ENCODE measurements at regions not wholly inside any gene's neighbourhood (a gene's known extent, or its start where the extent isn't known, plus 50 kb on each side); places are given as distances from the start of the nearest gene placed in this dataset.

GRCh38 chr10:111348076-111348475 is 271.2 kb downstream of the ADRA2A start:
- H2AFZ ChIP-seq (ENCODE audit: low read depth), result no peak overlapping the region
- TF ChIP-seq, protein P1, sequence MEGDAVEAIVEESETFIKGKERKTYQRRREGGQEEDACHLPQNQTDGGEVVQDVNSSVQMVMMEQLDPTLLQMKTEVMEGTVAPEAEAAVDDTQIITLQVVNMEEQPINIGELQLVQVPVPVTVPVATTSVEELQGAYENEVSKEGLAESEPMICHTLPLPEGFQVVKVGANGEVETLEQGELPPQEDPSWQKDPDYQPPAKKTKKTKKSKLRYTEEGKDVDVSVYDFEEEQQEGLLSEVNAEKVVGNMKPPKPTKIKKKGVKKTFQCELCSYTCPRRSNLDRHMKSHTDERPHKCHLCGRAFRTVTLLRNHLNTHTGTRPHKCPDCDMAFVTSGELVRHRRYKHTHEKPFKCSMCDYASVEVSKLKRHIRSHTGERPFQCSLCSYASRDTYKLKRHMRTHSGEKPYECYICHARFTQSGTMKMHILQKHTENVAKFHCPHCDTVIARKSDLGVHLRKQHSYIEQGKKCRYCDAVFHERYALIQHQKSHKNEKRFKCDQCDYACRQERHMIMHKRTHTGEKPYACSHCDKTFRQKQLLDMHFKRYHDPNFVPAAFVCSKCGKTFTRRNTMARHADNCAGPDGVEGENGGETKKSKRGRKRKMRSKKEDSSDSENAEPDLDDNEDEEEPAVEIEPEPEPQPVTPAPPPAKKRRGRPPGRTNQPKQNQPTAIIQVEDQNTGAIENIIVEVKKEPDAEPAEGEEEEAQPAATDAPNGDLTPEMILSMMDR (conservative IDR thresholded peaks at IDR 0.05; ENCODE audit: low read depth, low read length), result no peak

GRCh38 chr10:111354859-111355258 is 278.0 kb downstream of the ADRA2A start:
- TF ChIP-seq, protein P1 (conservative IDR thresholded peaks at IDR 0.05; ENCODE audit: low read depth, low read length), result no peak
- Histone ChIP-seq H2AFZ (ENCODE audit: low read depth) (no peak overlapping the region), H3K79me2 (ENCODE audit: insufficient read depth, low read depth) (no peaks in the 10 kb centered on the region), H3K9ac (no peak overlapping the region), H3K27me3 (ENCODE audit: insufficient read depth, low read depth) (no peaks in the 10 kb centered on the region), H4K20me1 (ENCODE audit: insufficient read depth) (no peaks in the 10 kb centered on the region), H3K27ac (no peak overlapping the region), H3K4me3 (IDR thresholded peaks at IDR 0.05; ENCODE audit: insufficient read depth, low read depth, low read length) (no peak overlapping the region), H3K4me2 (no peak overlapping the region), H3K36me3 (ENCODE audit: insufficient read depth) (no peaks in the 10 kb centered on the region), H3K4me1 (ENCODE audit: low read depth, poor library complexity, severe bottlenecking) (no peaks in the 10 kb centered on the region)

More at GRCh38 chr10:111348076-111348475, 271.2 kb downstream of the ADRA2A start:
- H3K27ac ChIP-seq, result no peak overlapping the region
- H3K27me3 ChIP-seq (ENCODE audit: insufficient read depth, low read depth), result no peaks in the 10 kb centered on the region
- no peak overlapping the region for H3K4me3 ChIP-seq (IDR thresholded peaks at IDR 0.05; ENCODE audit: insufficient read depth, low read depth, low read length)
- no peak overlapping the region for H3K9ac ChIP-seq
- H3K79me2 ChIP-seq (ENCODE audit: insufficient read depth, low read depth), result no peaks in the 10 kb centered on the region
- H3K4me1 ChIP-seq (ENCODE audit: low read depth, poor library complexity, severe bottlenecking), result no peaks in the 10 kb centered on the region
- H4K20me1 ChIP-seq (ENCODE audit: insufficient read depth), result no peaks in the 10 kb centered on the region
- no peak overlapping the region for H3K4me2 ChIP-seq
- no peaks in the 10 kb centered on the region for H3K36me3 ChIP-seq (ENCODE audit: insufficient read depth)

GRCh38 chr10:111356571-111356970 is 279.7 kb downstream of the ADRA2A start:
- Histone ChIP-seq H3K27ac (no peak overlapping the region), H2AFZ (ENCODE audit: low read depth) (no peak overlapping the region), H3K36me3 (ENCODE audit: insufficient read depth) (no peaks in the 10 kb centered on the region), H3K27me3 (ENCODE audit: insufficient read depth, low read depth) (no peaks in the 10 kb centered on the region), H3K4me1 (ENCODE audit: low read depth, poor library complexity, severe bottlenecking) (no peaks in the 10 kb centered on the region), H4K20me1 (ENCODE audit: insufficient read depth) (no peaks in the 10 kb centered on the region), H3K4me2 (no peak overlapping the region), H3K79me2 (ENCODE audit: insufficient read depth, low read depth) (no peaks in the 10 kb centered on the region), H3K9ac (no peak overlapping the region), H3K4me3 (IDR thresholded peaks at IDR 0.05; ENCODE audit: insufficient read depth, low read depth, low read length) (no peak overlapping the region)
- TF ChIP-seq, protein P1 (conservative IDR thresholded peaks at IDR 0.05; ENCODE audit: low read depth, low read length), result no peak

- H3K9ac ChIP-seq, result no peak overlapping the region
- TF ChIP-seq, protein P1 (conservative IDR thresholded peaks at IDR 0.05; ENCODE audit: low read depth, low read length), result no peak
These were observed 281.0 kb downstream of the ADRA2A start for GRCh38 chr10:111357859-111358258.

More at GRCh38 chr10:111357859-111358258, 281.0 kb downstream of the ADRA2A start:
- Histone ChIP-seq H3K27me3 (ENCODE audit: insufficient read depth, low read depth) (no peaks in the 10 kb centered on the region), H3K4me2 (no peak overlapping the region), H4K20me1 (ENCODE audit: insufficient read depth) (no peaks in the 10 kb centered on the region), H3K36me3 (ENCODE audit: insufficient read depth) (no peaks in the 10 kb centered on the region), H3K4me3 (IDR thresholded peaks at IDR 0.05; ENCODE audit: insufficient read depth, low read depth, low read length) (no peak overlapping the region), H2AFZ (ENCODE audit: low read depth) (no peak overlapping the region), H3K27ac (no peak overlapping the region), H3K79me2 (ENCODE audit: insufficient read depth, low read depth) (no peaks in the 10 kb centered on the region), H3K4me1 (ENCODE audit: low read depth, poor library complexity, severe bottlenecking) (no peaks in the 10 kb centered on the region)

Measured in KMS-11 (cell line).